ENCODE measurements at regions not wholly inside any gene's neighbourhood (a gene's known extent, or its start where the extent isn't known, plus 50 kb on each side); places are given as distances from the start of the nearest gene placed in this dataset.

DNA sequence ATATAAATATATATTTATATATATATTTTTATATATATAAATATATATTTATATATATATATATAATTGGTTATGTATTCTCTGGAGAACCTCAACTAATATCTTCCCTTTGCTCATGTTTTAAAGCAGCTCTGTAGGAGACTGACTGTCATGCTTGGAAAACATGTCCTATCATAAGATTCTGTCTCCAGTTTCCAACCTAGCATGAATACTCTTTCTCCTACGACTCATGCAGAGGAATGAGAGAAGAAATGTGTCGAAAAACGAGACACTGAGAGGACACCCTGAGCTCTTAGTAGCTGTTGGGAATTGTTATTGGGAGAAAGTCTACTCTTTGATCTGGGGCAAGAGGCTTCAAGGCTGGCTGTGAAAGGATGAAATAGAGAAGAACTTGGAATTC, 166.5 kb upstream of the SLIT2 start:
- H4K91ac ChIP-seq (ENCODE audit: low read depth, low read length), result no peak overlapping the region
- H3K4me1 ChIP-seq (ENCODE audit: control insufficient read depth in 1 of 2, insufficient read depth in 2 of 2, low read length in 2 of 2), result peaks cover 0 to 3% of the 10 kb centered on the region in 2 experiments
- no peaks in the 10 kb centered on the region for H3K27me3 ChIP-seq (ENCODE audit: insufficient read depth, low read length)
- no peak overlapping the region for H2BK5ac ChIP-seq (ENCODE audit: low read depth, low read length, poor library complexity)
- H3K23ac ChIP-seq (ENCODE audit: low read length), result no peak overlapping the region
- no peak overlapping the region for H3K9ac ChIP-seq (ENCODE audit: low read length)
- no peak overlapping the region for H2BK12ac ChIP-seq (ENCODE audit: low read length)
- H3K4me3 ChIP-seq (ENCODE audit: low read depth, low read length), result no peak overlapping the region
- H2AK5ac ChIP-seq (ENCODE audit: low read length), result no peak overlapping the region
- no CpG with 5 or more reads among the region's 3 CpGs for WGBS (ENCODE audit: extremely low coverage, insufficient coverage, insufficient read length)
- no peak overlapping the region for H4K12ac ChIP-seq (ENCODE audit: low read depth, low read length)
- H3K36me3 ChIP-seq (ENCODE audit: control insufficient read depth in 1 of 2, insufficient read depth in 2 of 2, low read length in 2 of 2), result no peaks in the 10 kb centered on the region
- no peak overlapping the region for H3K4ac ChIP-seq (ENCODE audit: low read depth, low read length)
- no peaks in the 10 kb centered on the region for H3K79me2 ChIP-seq (ENCODE audit: control insufficient read depth, insufficient read depth, low read length, poor library complexity)
- no peak overlapping the region for H2BK120ac ChIP-seq (ENCODE audit: insufficient read depth, low read length, poor library complexity)
- H3K27ac ChIP-seq (ENCODE audit: low read depth, low read length), result no peak overlapping the region
- H3K9me3 ChIP-seq (ENCODE audit: insufficient read depth, low read depth, low read length), result no peaks in the 10 kb centered on the region
- no peak overlapping the region for H3K18ac ChIP-seq (ENCODE audit: low read length)
- no peak overlapping the region for H2AFZ ChIP-seq (ENCODE audit: insufficient read depth, low read length, poor library complexity)
- DNase-seq, result no peak
- H3K4me2 ChIP-seq (ENCODE audit: low read length), result no peak overlapping the region
- no peaks in the 10 kb centered on the region for H3K79me1 ChIP-seq (ENCODE audit: low read length)
- H4K8ac ChIP-seq (ENCODE audit: low read depth, low read length), result no peak overlapping the region
- no peak overlapping the region for H3K14ac ChIP-seq (ENCODE audit: low read length)

- Histone ChIP-seq H2BK120ac (ENCODE audit: insufficient read depth, low read length, poor library complexity) (no peak overlapping the region), H3K18ac (ENCODE audit: low read length) (no peak overlapping the region), H3K23ac (ENCODE audit: low read length) (no peak overlapping the region), H2BK5ac (ENCODE audit: low read depth, low read length, poor library complexity) (no peak overlapping the region), H4K91ac (ENCODE audit: low read depth, low read length) (no peak overlapping the region), H2BK12ac (ENCODE audit: low read length) (no peak overlapping the region), H3K4ac (ENCODE audit: low read depth, low read length) (no peak overlapping the region), H2AFZ (ENCODE audit: insufficient read depth, low read length, poor library complexity) (no peak overlapping the region), H3K4me2 (ENCODE audit: low read length) (no peak overlapping the region), H3K9me3 (ENCODE audit: insufficient read depth, low read depth, low read length) (no peaks in the 10 kb centered on the region), H3K4me3 (ENCODE audit: low read depth, low read length) (no peak overlapping the region), H4K8ac (ENCODE audit: low read depth, low read length) (no peak overlapping the region), H2AK5ac (ENCODE audit: low read length) (no peak overlapping the region), H4K12ac (ENCODE audit: low read depth, low read length) (no peak overlapping the region), H3K9ac (ENCODE audit: low read length) (no peak overlapping the region), H3K27ac (ENCODE audit: low read depth, low read length) (no peak overlapping the region), H3K4me1 (ENCODE audit: control insufficient read depth in 1 of 2, insufficient read depth in 2 of 2, low read length in 2 of 2) (peaks cover 0 to 3% of the 10 kb centered on the region in 2 experiments), H3K79me1 (ENCODE audit: low read length) (no peaks in the 10 kb centered on the region), H3K36me3 (ENCODE audit: control insufficient read depth in 1 of 2, insufficient read depth in 2 of 2, low read length in 2 of 2) (no peaks in the 10 kb centered on the region), H3K14ac (ENCODE audit: low read length) (no peak overlapping the region), H3K79me2 (ENCODE audit: control insufficient read depth, insufficient read depth, low read length, poor library complexity) (no peaks in the 10 kb centered on the region), H3K27me3 (ENCODE audit: insufficient read depth, low read length) (no peaks in the 10 kb centered on the region)
- no peak for DNase-seq
Measured at GRCh38 chr4:20084488-20084887, 167.2 kb upstream of the SLIT2 start.

GRCh38 chr4:20078644-20079043, 173.1 kb upstream of the SLIT2 start:
- no peak overlapping the region for H2BK12ac ChIP-seq (ENCODE audit: low read length)
- no peaks in the 10 kb centered on the region for H3K79me2 ChIP-seq (ENCODE audit: control insufficient read depth, insufficient read depth, low read length, poor library complexity)
- H4K8ac ChIP-seq (ENCODE audit: low read depth, low read length), result no peak overlapping the region
- H2BK120ac ChIP-seq (ENCODE audit: insufficient read depth, low read length, poor library complexity), result no peak overlapping the region
- no peak overlapping the region for H3K4me2 ChIP-seq (ENCODE audit: low read length)
- H3K4me1 ChIP-seq (ENCODE audit: control insufficient read depth in 1 of 2, insufficient read depth in 2 of 2, low read length in 2 of 2), result no peaks in the 10 kb centered on the region
- H3K27ac ChIP-seq (ENCODE audit: low read depth, low read length), result no peak overlapping the region
- no peaks in the 10 kb centered on the region for H3K9me3 ChIP-seq (ENCODE audit: insufficient read depth, low read depth, low read length)
- H3K14ac ChIP-seq (ENCODE audit: low read length), result no peak overlapping the region
- H3K4ac ChIP-seq (ENCODE audit: low read depth, low read length), result no peak overlapping the region
- H3K23ac ChIP-seq (ENCODE audit: low read length), result no peak overlapping the region
- H3K18ac ChIP-seq (ENCODE audit: low read length), result no peak overlapping the region
- H3K79me1 ChIP-seq (ENCODE audit: low read length), result no peaks in the 10 kb centered on the region
- no peak overlapping the region for H3K4me3 ChIP-seq (ENCODE audit: low read depth, low read length)
- no peaks in the 10 kb centered on the region for H3K27me3 ChIP-seq (ENCODE audit: insufficient read depth, low read length)
- no peak overlapping the region for H2BK5ac ChIP-seq (ENCODE audit: low read depth, low read length, poor library complexity)
- no peak for DNase-seq
- no CpG with 5 or more reads among the region's 5 CpGs for WGBS (ENCODE audit: extremely low coverage, insufficient coverage, insufficient read length)
- H3K9ac ChIP-seq (ENCODE audit: low read length), result no peak overlapping the region
- H3K36me3 ChIP-seq (ENCODE audit: control insufficient read depth in 1 of 2, insufficient read depth in 2 of 2, low read length in 2 of 2), result no peaks in the 10 kb centered on the region
- H4K12ac ChIP-seq (ENCODE audit: low read depth, low read length), result no peak overlapping the region
- no peak overlapping the region for H2AK5ac ChIP-seq (ENCODE audit: low read length)
- no peak overlapping the region for H2AFZ ChIP-seq (ENCODE audit: insufficient read depth, low read length, poor library complexity)
- no peak overlapping the region for H4K91ac ChIP-seq (ENCODE audit: low read depth, low read length)

DNA sequence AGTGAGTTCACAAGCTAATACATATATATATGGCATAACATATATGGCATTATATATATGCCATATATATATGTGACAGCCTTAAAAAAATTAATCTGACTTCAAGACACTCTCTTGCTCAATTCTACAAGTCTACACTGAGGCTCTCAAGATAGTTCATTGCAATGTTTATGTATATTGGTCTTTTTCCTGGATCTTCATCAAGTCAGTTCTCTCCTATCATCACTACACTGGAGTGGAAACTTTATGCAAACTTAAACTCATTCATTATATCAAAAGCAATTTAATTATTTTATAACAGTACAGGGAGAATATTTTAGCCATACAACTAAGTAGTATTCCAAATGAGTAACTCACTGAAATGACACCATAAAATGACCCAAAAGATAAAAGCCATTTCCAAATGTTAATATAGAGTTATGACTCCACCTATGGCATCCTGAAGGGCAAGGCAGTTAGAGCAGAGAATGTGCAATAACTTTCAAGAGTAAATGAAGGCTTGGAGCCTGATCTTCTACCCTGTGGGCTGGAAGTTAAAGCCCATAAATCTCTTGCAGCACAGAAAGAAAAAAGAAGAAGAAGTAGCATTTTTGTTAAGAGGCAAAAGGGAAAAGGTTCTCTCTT, 176.3 kb upstream of the SLIT2 start:
- H3K9me3 ChIP-seq (ENCODE audit: insufficient read depth, low read depth, low read length), result no peaks in the 10 kb centered on the region
- H4K91ac ChIP-seq (ENCODE audit: low read depth, low read length), result no peak overlapping the region
- H3K4ac ChIP-seq (ENCODE audit: low read depth, low read length), result no peak overlapping the region
- no peak overlapping the region for H3K14ac ChIP-seq (ENCODE audit: low read length)
- no peak overlapping the region for H2BK120ac ChIP-seq (ENCODE audit: insufficient read depth, low read length, poor library complexity)
- H3K4me2 ChIP-seq (ENCODE audit: low read length), result no peak overlapping the region
- H3K79me1 ChIP-seq (ENCODE audit: low read length), result no peaks in the 10 kb centered on the region
- no peak overlapping the region for H3K9ac ChIP-seq (ENCODE audit: low read length)
- no peak overlapping the region for H2AFZ ChIP-seq (ENCODE audit: insufficient read depth, low read length, poor library complexity)
- no peak overlapping the region for H3K27ac ChIP-seq (ENCODE audit: low read depth, low read length)
- DNase-seq, result no peak
- no peak overlapping the region for H2BK5ac ChIP-seq (ENCODE audit: low read depth, low read length, poor library complexity)
- H3K4me1 ChIP-seq (ENCODE audit: control insufficient read depth in 1 of 2, insufficient read depth in 2 of 2, low read length in 2 of 2), result no peaks in the 10 kb centered on the region
- no peak overlapping the region for H4K12ac ChIP-seq (ENCODE audit: low read depth, low read length)
- H2AK5ac ChIP-seq (ENCODE audit: low read length), result no peak overlapping the region
- no peaks in the 10 kb centered on the region for H3K36me3 ChIP-seq (ENCODE audit: control insufficient read depth in 1 of 2, insufficient read depth in 2 of 2, low read length in 2 of 2)
- no peak overlapping the region for H4K8ac ChIP-seq (ENCODE audit: low read depth, low read length)
- H2BK12ac ChIP-seq (ENCODE audit: low read length), result no peak overlapping the region
- H3K4me3 ChIP-seq (ENCODE audit: low read depth, low read length), result no peak overlapping the region
- H3K23ac ChIP-seq (ENCODE audit: low read length), result no peak overlapping the region
- no peaks in the 10 kb centered on the region for H3K79me2 ChIP-seq (ENCODE audit: control insufficient read depth, insufficient read depth, low read length, poor library complexity)
- H3K18ac ChIP-seq (ENCODE audit: low read length), result no peak overlapping the region
- H3K27me3 ChIP-seq (ENCODE audit: insufficient read depth, low read length), result no peaks in the 10 kb centered on the region
